Astrocyte (in vitro differentiated cells and primary cell): ENCODE measurements at regions not wholly inside any gene's neighbourhood (a gene's known extent, or its start where the extent isn't known, plus 50 kb on each side); places are given as distances from the start of the nearest gene placed in this dataset.

ENCODE experiments used
- EZH2 ChIP-seq: IDR thresholded peaks from 2 replicates; pipeline ENCODE4 v1.6.1; 2012; ENCODE audit warnings: mild to moderate bottlenecking, low read length, inconsistent platforms; ENCODE audit not compliant: insufficient read depth
- TF ChIP-seq, protein P1 (sequence below): IDR thresholded peaks from 2 replicates; pipeline ENCODE4 v1.5.1; 2011; ENCODE audit warnings: low read depth, mild to moderate bottlenecking, inconsistent platforms, low read length, moderate library complexity; ENCODE audit not compliant: insufficient read depth

DNA sequence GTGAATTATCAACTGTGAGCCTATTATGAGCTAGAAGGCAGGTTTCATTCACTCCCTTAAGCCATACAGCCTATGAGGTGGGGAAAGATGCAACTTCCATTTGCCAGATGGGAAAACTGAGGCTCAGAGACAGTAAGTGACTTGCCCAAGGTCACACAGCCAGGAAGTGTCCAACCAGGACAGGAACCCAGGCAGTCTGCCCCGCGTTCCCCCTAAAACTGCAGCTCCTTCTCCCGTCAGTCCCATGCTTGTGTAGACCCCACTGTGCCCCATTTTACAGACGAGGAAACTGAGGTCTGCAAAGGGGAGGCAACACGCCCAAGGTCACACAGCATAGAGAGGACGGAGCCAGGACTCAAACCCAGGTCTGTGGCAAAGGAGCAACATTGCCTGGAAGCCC, 50.6 kb downstream of the NCOR2 start:
- TF ChIP-seq, protein P1, sequence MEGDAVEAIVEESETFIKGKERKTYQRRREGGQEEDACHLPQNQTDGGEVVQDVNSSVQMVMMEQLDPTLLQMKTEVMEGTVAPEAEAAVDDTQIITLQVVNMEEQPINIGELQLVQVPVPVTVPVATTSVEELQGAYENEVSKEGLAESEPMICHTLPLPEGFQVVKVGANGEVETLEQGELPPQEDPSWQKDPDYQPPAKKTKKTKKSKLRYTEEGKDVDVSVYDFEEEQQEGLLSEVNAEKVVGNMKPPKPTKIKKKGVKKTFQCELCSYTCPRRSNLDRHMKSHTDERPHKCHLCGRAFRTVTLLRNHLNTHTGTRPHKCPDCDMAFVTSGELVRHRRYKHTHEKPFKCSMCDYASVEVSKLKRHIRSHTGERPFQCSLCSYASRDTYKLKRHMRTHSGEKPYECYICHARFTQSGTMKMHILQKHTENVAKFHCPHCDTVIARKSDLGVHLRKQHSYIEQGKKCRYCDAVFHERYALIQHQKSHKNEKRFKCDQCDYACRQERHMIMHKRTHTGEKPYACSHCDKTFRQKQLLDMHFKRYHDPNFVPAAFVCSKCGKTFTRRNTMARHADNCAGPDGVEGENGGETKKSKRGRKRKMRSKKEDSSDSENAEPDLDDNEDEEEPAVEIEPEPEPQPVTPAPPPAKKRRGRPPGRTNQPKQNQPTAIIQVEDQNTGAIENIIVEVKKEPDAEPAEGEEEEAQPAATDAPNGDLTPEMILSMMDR: no peak
- no peak for TF ChIP-seq EZH2
